Right lobe of liver (tissue), 4 donors: ENCODE measurements at regions not wholly inside any gene's neighbourhood (a gene's known extent, or its start where the extent isn't known, plus 50 kb on each side); places are given as distances from the start of the nearest gene placed in this dataset.

Experiments
- CTCF ChIP-seq, 4 donors: fragments of 200-600 bp in 3 of 4; fragments of 450-650 bp in 1 of 4; IDR thresholded peaks; one replicate each; pipeline versions ENCODE4 v1.5.1 to v1.8.0; 2016 to 2022; ENCODE audit warnings: antibody characterized with exemption in 4 of 4, mild to moderate bottlenecking in 2 of 4
- POLR2A ChIP-seq: fragments of 450-650 bp; IDR thresholded peaks from one replicate; pipeline ENCODE4 v1.6.1; 2017; ENCODE audit warnings: antibody characterized with exemption, mild to moderate bottlenecking
- donor health status: DM: no; HTN: no; CAD: no.
- donor health status: DM: no; HTN: no; CAD: no.
- donor health status: DM: no; HTN: yes; CAD: no.

- TF ChIP-seq CTCF (IDR thresholded peaks at IDR 0.05): no peak
- no peak for TF ChIP-seq POLR2A
These were observed 277.3 kb downstream of the SS18 start for GRCh38 chr18:25813110-25813509.
